ENCODE measurements at regions not wholly inside any gene's neighbourhood (a gene's known extent, or its start where the extent isn't known, plus 50 kb on each side); places are given as distances from the start of the nearest gene placed in this dataset.

GRCh38 chr15:91630090-91630489 lies 223.4 kb upstream of the SLCO3A1 start:
- 83 to 84% methylated on average over 6 of the region's 6 CpGs for WGBS, 2 donors
- H3K36me3 ChIP-seq, result no peaks in the 10 kb centered on the region
- TF ChIP-seq POLR2A (IDR thresholded peaks at IDR 0.05) (no peak), CTCF (IDR thresholded peaks at IDR 0.05) (no peak), EP300 (IDR thresholded peaks at IDR 0.05) (no peak)

GRCh38 chr15:91632176-91632575 lies 221.3 kb upstream of the SLCO3A1 start:
- WGBS, 2 donors, result 86 to 90% methylated on average over 2 of the region's 2 CpGs
- H3K4me1 ChIP-seq, result no peaks in the 10 kb centered on the region
- peaks cover 0 to 5% (median 0%) of the 10 kb centered on the region in 4 donors for H3K9me3 ChIP-seq
- no peak overlapping the region for H3K27ac ChIP-seq
- TF ChIP-seq CTCF (IDR thresholded peaks at IDR 0.05), result no peak
- no peak for TF ChIP-seq EP300 (IDR thresholded peaks at IDR 0.05)
- no peak for TF ChIP-seq POLR2A (IDR thresholded peaks at IDR 0.05)
- H3K27me3 ChIP-seq, result no peaks in the 10 kb centered on the region
- H3K36me3 ChIP-seq, result no peaks in the 10 kb centered on the region
- DNase-seq (ENCODE audit: low spot score in 2 of 2), result no peak
- H3K4me3 ChIP-seq, result no peak overlapping the region

More at GRCh38 chr15:91630090-91630489, 223.4 kb upstream of the SLCO3A1 start:
- H3K9me3 ChIP-seq, result peaks cover 0 to 5% (median 0%) of the 10 kb centered on the region in 4 donors
- no peak for DNase-seq (ENCODE audit: low spot score in 2 of 2)
- H3K4me3 ChIP-seq, result no peak overlapping the region
- H3K27me3 ChIP-seq, result no peaks in the 10 kb centered on the region
- no peak overlapping the region for H3K27ac ChIP-seq
- no peaks in the 10 kb centered on the region for H3K4me1 ChIP-seq

- TF ChIP-seq CTCF (IDR thresholded peaks at IDR 0.05), result no peak
- TF ChIP-seq EP300 (IDR thresholded peaks at IDR 0.05), result no peak
- Histone ChIP-seq H3K4me3 (no peak overlapping the region), H3K4me1 (no peaks in the 10 kb centered on the region), H3K9me3 (peaks cover 0 to 5% (median 0%) of the 10 kb centered on the region in 4 donors), H3K27ac (no peak overlapping the region), H3K36me3 (no peaks in the 10 kb centered on the region), H3K27me3 (no peaks in the 10 kb centered on the region)
- 83 to 87% methylated on average over 9 of the region's 9 CpGs for WGBS, 2 donors
- no peak for DNase-seq (ENCODE audit: low spot score in 2 of 2)
Measured at GRCh38 chr15:91632981-91633380, 220.5 kb upstream of the SLCO3A1 start.

- no peak overlapping the region for H3K4me3 ChIP-seq
Measured at GRCh38 chr15:91634179-91634578, 219.3 kb upstream of the SLCO3A1 start.

GRCh38 chr15:91635080-91635479 lies 218.4 kb upstream of the SLCO3A1 start:
- DNase-seq (ENCODE audit: low spot score in 2 of 2), result no peak
- Histone ChIP-seq H3K27me3 (no peaks in the 10 kb centered on the region), H3K36me3 (no peaks in the 10 kb centered on the region), H3K4me1 (no peaks in the 10 kb centered on the region), H3K9me3 (peaks cover 0 to 5% (median 0%) of the 10 kb centered on the region in 4 donors), H3K4me3 (no peak overlapping the region), H3K27ac (no peak overlapping the region)
- WGBS, 2 donors, result 47 to 56% methylated on average over 2 of the region's 2 CpGs
- no peak for TF ChIP-seq CTCF (IDR thresholded peaks at IDR 0.05)
- TF ChIP-seq EP300 (IDR thresholded peaks at IDR 0.05), result no peak
- TF ChIP-seq POLR2A (IDR thresholded peaks at IDR 0.05), result no peak

More at GRCh38 chr15:91634179-91634578, 219.3 kb upstream of the SLCO3A1 start:
- no peak overlapping the region for H3K27ac ChIP-seq
- H3K27me3 ChIP-seq, result no peaks in the 10 kb centered on the region
- no peaks in the 10 kb centered on the region for H3K4me1 ChIP-seq
- WGBS, 2 donors, result 71 to 73% methylated on average over 3 of the region's 3 CpGs
- TF ChIP-seq EP300 (IDR thresholded peaks at IDR 0.05) (no peak), POLR2A (IDR thresholded peaks at IDR 0.05) (no peak), CTCF (IDR thresholded peaks at IDR 0.05) (no peak)
- DNase-seq (ENCODE audit: low spot score in 2 of 2), result no peak
- no peaks in the 10 kb centered on the region for H3K36me3 ChIP-seq
- H3K9me3 ChIP-seq, result peaks cover 0 to under 1% (median 0%) of the 10 kb centered on the region in 4 donors
